GM19468 (cell line): ENCODE measurements at regions not wholly inside any gene's neighbourhood (a gene's known extent, or its start where the extent isn't known, plus 50 kb on each side); places are given as distances from the start of the nearest gene placed in this dataset.

Source experiments
- ATAC-seq: cut with Tn5 transposase; IDR thresholded peaks from one replicate; pipeline ENCODE4 v1.9.1; 2021; ENCODE audit warnings: mild to moderate bottlenecking, moderate library complexity, moderate number of reproducible peaks; ENCODE audit not compliant: unreplicated experiment; ENCODE audit errors: extremely low read depth

DNA sequence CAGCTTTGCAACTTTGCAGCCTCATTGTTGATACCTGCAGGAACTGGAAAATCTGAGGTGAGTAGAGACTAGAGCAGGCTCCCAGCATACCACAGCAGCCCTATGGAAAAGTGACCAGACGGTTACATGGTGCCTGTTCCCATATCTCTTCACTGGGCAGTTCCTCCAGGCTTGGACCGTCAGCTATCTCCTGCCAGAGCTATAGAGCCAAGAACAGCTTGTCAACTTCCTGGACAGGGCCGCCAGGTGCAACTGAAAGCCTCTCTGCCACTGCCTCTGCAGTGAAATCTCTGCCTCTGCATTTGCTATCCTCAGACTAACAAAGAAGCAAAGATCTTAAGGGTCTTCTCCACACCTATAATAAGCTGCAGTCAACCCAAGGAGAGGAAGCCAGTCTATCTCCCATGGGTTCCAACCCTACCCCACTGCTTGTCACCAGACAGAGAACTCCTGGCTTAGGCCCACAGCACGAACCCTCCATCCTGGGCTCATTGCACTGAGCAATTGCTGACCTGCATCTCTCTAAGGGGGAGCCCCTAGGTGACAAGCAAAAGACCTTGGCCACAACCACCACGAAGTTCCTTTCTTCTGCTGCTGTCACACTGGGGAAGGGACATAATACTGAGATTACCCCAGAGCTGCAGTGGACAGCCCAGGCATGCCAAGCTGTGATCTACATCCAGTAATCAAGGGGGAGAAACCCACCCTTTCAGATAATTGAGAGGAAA, 60.1 kb upstream of the KHDRBS2 start:
- no peak for ATAC-seq

DNA sequence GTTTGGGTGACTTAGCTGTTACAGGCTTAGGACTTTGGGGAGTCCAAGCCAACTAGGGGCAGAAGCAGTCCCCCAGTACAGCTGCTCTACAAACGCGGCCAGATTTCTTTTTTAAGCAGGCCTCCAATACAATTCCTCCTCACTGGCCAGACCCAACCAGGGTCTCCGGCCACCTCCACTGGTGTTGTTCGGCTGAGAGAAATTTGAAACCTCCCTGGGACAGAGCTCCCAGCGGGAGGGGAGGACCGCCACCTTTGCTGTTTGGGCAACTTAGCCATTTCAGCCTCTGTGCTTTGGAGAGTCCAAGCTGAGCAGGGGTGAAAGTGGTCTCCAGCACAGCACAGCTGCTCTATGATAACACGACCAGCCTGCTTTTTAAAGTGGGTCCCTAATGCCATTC, 59.4 kb upstream of the KHDRBS2 start:
- no peak for ATAC-seq

DNA sequence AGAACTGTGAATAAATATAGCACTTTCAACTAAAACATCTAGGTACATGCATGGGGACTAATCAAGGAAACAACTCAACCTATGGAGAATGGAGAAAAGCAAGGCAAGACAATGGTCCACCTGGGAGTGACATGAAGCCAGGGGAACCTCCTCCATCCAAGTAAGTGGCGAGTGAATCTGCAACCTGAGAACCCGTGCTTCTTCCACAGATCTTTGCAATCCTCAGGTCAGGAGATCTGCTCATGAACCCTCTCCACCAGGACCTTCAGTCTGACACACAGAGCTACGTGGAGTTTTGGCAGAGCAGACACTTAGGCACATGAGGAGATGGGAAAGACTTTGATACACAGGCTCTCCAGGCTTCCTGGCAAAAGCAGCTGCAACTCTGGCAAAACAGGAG, 58.8 kb upstream of the KHDRBS2 start:
- no peak for ATAC-seq

DNA sequence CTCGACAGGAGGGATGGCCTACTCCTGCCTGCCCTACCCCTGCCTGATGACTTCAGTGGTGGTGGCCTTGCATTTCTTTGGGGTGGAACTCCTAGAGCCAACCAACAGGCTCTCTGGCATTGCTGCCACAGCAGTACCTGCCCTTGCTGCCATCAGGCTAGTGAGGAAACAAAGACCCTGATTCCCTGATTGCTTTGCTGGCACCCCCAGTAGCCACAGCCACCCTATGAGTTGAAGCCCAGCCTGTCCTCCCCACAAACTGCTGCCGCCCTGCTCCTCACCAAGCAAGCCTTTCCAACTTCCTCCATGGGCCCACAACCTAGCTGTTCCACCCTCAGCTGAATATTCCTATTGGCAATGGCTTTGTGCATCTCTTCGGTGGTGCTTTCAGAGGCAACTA, 52.5 kb upstream of the KHDRBS2 start:
- ATAC-seq, result no peak
